Keratinocyte (primary cell): ENCODE measurements at regions not wholly inside any gene's neighbourhood (a gene's known extent, or its start where the extent isn't known, plus 50 kb on each side); places are given as distances from the start of the nearest gene placed in this dataset.

Experiments
- DNase-seq: peaks from one replicate; pipeline ENCODE4 v3.0.0-alpha.2; 2011; ENCODE audit warnings: low read depth, missing footprints, low spot score
- FAIRE-seq: peaks from 2 replicates; lab custom pipeline; 2011; peaks lifted over from hg19 to GRCh38; lab: Jason Lieb, UNC
- H2AFZ ChIP-seq: 2 replicates; pipeline ENCODE4 v1.6.0; 2012; ENCODE audit warnings: low read length, control low read depth, inconsistent platforms; ENCODE audit not compliant: control insufficient read depth
- H3K27ac ChIP-seq: 2 replicates; pipeline ENCODE4 v1.5.1; 2011; ENCODE audit warnings: low read length; ENCODE audit not compliant: control insufficient read depth, insufficient read depth
- H3K27me3 ChIP-seq: 3 replicates; pipeline ENCODE4 v1.6.0; 2011; ENCODE audit warnings: low read length; ENCODE audit not compliant: control insufficient read depth, insufficient read depth; ENCODE audit errors: extremely low read depth
- H3K36me3 ChIP-seq, 2 experiments: 2 replicates in 1 of 2; 3 replicates in 1 of 2; pipeline ENCODE4 v1.5.1; 2011; ENCODE audit warnings: low read length in 2 of 2, mild to moderate bottlenecking in 1 of 2; ENCODE audit not compliant: control insufficient read depth in 2 of 2, insufficient read depth in 2 of 2; ENCODE audit errors: extremely low read depth in 1 of 2
- H3K4me1 ChIP-seq: 3 replicates; pipeline ENCODE4 v1.5.1; 2011; ENCODE audit warnings: low read length; ENCODE audit not compliant: control insufficient read depth, insufficient read depth; ENCODE audit errors: extremely low read depth
- H3K4me2 ChIP-seq: 3 replicates; pipeline ENCODE4 v1.6.0; 2011; ENCODE audit warnings: low read depth, low read length; ENCODE audit not compliant: control insufficient read depth, insufficient read depth; ENCODE audit errors: extremely low read depth
- H3K4me3 ChIP-seq, 3 experiments: fragments of 200-600 bp in 1 of 3; sonication (generic) in 1 of 3; 2 replicates in 2 of 3; 3 replicates in 1 of 3; pipeline ENCODE4 v1.5.1; 2011 to 2016; ENCODE audit warnings: low read length in 3 of 3, mild to moderate bottlenecking in 3 of 3, control low read depth in 2 of 3, inconsistent platforms in 1 of 3, low read depth in 1 of 3, mixed read lengths in 1 of 3, mixed run types in 1 of 3, moderate library complexity in 1 of 3; ENCODE audit not compliant: control insufficient read depth in 2 of 3, insufficient read depth in 2 of 3; ENCODE audit errors: extremely low read depth in 1 of 3
- H3K79me2 ChIP-seq: 2 replicates; pipeline ENCODE4 v1.6.0; 2012; ENCODE audit warnings: low read length; ENCODE audit not compliant: control insufficient read depth, insufficient read depth
- H3K9ac ChIP-seq: 3 replicates; pipeline ENCODE4 v1.6.0; 2011; ENCODE audit warnings: low read length; ENCODE audit not compliant: control insufficient read depth, insufficient read depth; ENCODE audit errors: extremely low read depth
- H3K9me1 ChIP-seq: 3 replicates; pipeline ENCODE4 v1.6.0; 2011; ENCODE audit warnings: low read length; ENCODE audit not compliant: control insufficient read depth, insufficient read depth; ENCODE audit errors: extremely low read depth
- H3K9me3 ChIP-seq: 2 replicates; pipeline ENCODE4 v1.5.1; 2012; ENCODE audit warnings: low read depth, low read length; ENCODE audit not compliant: control insufficient read depth
- H4K20me1 ChIP-seq: 3 replicates; pipeline ENCODE4 v1.6.0; 2011; ENCODE audit warnings: low read length; ENCODE audit not compliant: control insufficient read depth, insufficient read depth; ENCODE audit errors: extremely low read depth
- CTCF ChIP-seq, 3 experiments: IDR thresholded peaks in 1 of 3; conservative IDR thresholded peaks in 1 of 3; optimal IDR thresholded peaks in 1 of 3; 2 replicates in 2 of 3; 3 replicates in 1 of 3; pipeline versions ENCODE3 to v1.5.1; 2011; ENCODE audit warnings: low read length in 3 of 3, mild to moderate bottlenecking in 3 of 3, moderate library complexity in 2 of 3, control low read depth in 1 of 3, inconsistent platforms in 1 of 3; ENCODE audit not compliant: insufficient read depth in 2 of 3; ENCODE audit errors: extremely low read depth in 1 of 3
- EZH2 ChIP-seq: IDR thresholded peaks from one replicate; pipeline ENCODE4 v1.6.1; 2012; ENCODE audit warnings: inconsistent platforms, mild to moderate bottlenecking, low read length, moderate library complexity
- dilution Hi-C: fragments of 300-500 bp; cut with MboI; formaldehyde crosslinking; loops from one replicate; pipeline ENCODE4 v1.7.0; 2020; ENCODE audit warnings: low sequenced_read_pairs; ENCODE audit not compliant: extremely low pct_ligation_motif_present

GRCh38 chr4:189784651-189785050 is 156.0 kb upstream of the FRG1 start:
- TF ChIP-seq EZH2 (no peak), CTCF (optimal IDR thresholded peaks at IDR 0.05 in 1 of 3, IDR thresholded peaks at IDR 0.05 in 1 of 3, conservative IDR thresholded peaks at IDR 0.05 in 1 of 3; ENCODE audit: extremely low read depth in 1 of 3, insufficient read depth in 2 of 3, low read length in 3 of 3) (no peak)
- no peaks in the 10 kb centered on the region for H4K20me1 ChIP-seq
- H3K27me3 ChIP-seq, result no peaks in the 10 kb centered on the region
- DNase-seq (no peak), FAIRE-seq (no peak)
- dilution Hi-C loops, result no loop called here
- H2AFZ ChIP-seq, result no peak overlapping the region
- no peak overlapping the region for H3K4me2 ChIP-seq
- no peaks in the 10 kb centered on the region for H3K36me3 ChIP-seq
- H3K79me2 ChIP-seq, result no peaks in the 10 kb centered on the region
- no peak overlapping the region for H3K9ac ChIP-seq
- H3K9me3 ChIP-seq, result peaks cover 4% of the 10 kb centered on the region
- no peaks in the 10 kb centered on the region for H3K9me1 ChIP-seq
- H3K27ac ChIP-seq, result no peak overlapping the region
- no peaks in the 10 kb centered on the region for H3K4me1 ChIP-seq
- no peak overlapping the region for H3K4me3 ChIP-seq

GRCh38 chr4:189785257-189785656 is 155.4 kb upstream of the FRG1 start:
- H3K9me3 ChIP-seq, result peaks cover 4% of the 10 kb centered on the region
- FAIRE-seq (no peak), DNase-seq (no peak)
- no peaks in the 10 kb centered on the region for H3K27me3 ChIP-seq
- TF ChIP-seq CTCF (optimal IDR thresholded peaks at IDR 0.05 in 1 of 3, IDR thresholded peaks at IDR 0.05 in 1 of 3, conservative IDR thresholded peaks at IDR 0.05 in 1 of 3; ENCODE audit: extremely low read depth in 1 of 3, insufficient read depth in 2 of 3, low read length in 3 of 3) (no peak), EZH2 (no peak)
- no peaks in the 10 kb centered on the region for H3K79me2 ChIP-seq
- H3K4me1 ChIP-seq, result no peaks in the 10 kb centered on the region
- no peak overlapping the region for H3K27ac ChIP-seq
- no peaks in the 10 kb centered on the region for H3K36me3 ChIP-seq
- H4K20me1 ChIP-seq, result no peaks in the 10 kb centered on the region
- H3K4me3 ChIP-seq, result no peak overlapping the region
- H3K4me2 ChIP-seq, result no peak overlapping the region
- H3K9ac ChIP-seq, result no peak overlapping the region
- H2AFZ ChIP-seq, result no peak overlapping the region
- H3K9me1 ChIP-seq, result no peaks in the 10 kb centered on the region
- dilution Hi-C loops, result no loop called here
